ENCODE measurements at regions not wholly inside any gene's neighbourhood (a gene's known extent, or its start where the extent isn't known, plus 50 kb on each side); places are given as distances from the start of the nearest gene placed in this dataset.

DNA sequence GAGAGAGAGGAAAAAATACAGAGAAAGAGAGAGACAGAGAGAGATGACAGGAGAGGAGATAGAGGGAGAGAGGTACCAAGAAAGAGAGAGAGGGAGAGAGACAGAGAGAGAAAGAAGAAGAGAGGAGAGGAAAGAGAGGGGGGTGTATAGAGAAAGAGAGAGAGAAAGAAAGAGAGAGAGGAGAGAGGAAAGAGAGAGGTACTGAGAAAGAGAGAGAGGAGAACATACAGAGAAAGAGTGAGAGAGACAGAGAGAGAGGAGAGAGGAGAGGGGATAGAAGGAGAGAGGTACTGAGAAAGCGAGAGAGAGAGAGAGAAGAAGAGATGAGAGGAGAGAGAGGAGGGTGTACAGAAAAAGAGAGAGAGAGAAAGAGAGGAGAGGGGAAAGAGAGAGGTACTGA, 269.4 kb downstream of the CRLF2 start:
- Histone ChIP-seq H3K4ac (replicated peaks; ENCODE audit: insufficient read length, low read depth, low read length) (no peak overlapping the region), H2BK5ac (ENCODE audit: low read depth, low read length) (no peak overlapping the region), H2AFZ (ENCODE audit: low read length) (no peak overlapping the region), H3K9me3 (ENCODE audit: insufficient read depth in 2 of 2, low read depth in 1 of 2, low read length in 1 of 2) (0 out of 4 replicates have a peak, but pooled peaks cover 0 to 4% of the 10 kb centered on the region in 2 experiments), H2BK20ac (ENCODE audit: low read length) (no peak overlapping the region), H3K18ac (ENCODE audit: extremely low read depth, low read length) (no peak overlapping the region), H2BK120ac (replicated peaks; ENCODE audit: low read depth, low read length) (no peak overlapping the region), H2BK15ac (ENCODE audit: low read length) (no peak overlapping the region), H4K91ac (replicated peaks; ENCODE audit: insufficient read length, low read length) (no peak overlapping the region), H3K4me1 (replicated peaks in 1 of 4; ENCODE audit: control insufficient read depth in 3 of 4, insufficient read depth in 4 of 4, low read length in 3 of 4) (peaks cover 0 to 3% (median 0%) of the 10 kb centered on the region in 4 experiments; a peak in 2 of 7 replicates), H3K79me2 (ENCODE audit: control insufficient read depth in 1 of 2, insufficient read depth in 2 of 2, low read length in 2 of 2) (no peaks in the 10 kb centered on the region), H2AK5ac (ENCODE audit: low read depth, low read length) (no peak overlapping the region), H3K23me2 (ENCODE audit: low read depth, low read length) (no peaks in the 10 kb centered on the region), H3K9ac (replicated peaks in 1 of 4; ENCODE audit: extremely low read depth in 1 of 4, low read depth in 3 of 4, low read length in 3 of 4) (no peak overlapping the region), H3K4me3 (ENCODE audit: extremely low read depth in 1 of 4, insufficient read depth in 2 of 4, low read depth in 3 of 4, low read length in 4 of 4) (no peak overlapping the region), H3K23ac (ENCODE audit: insufficient read length) (no peak overlapping the region), H3K27me3 (replicated peaks in 1 of 4; ENCODE audit: control insufficient read depth in 3 of 4, extremely low read depth in 1 of 4, insufficient read depth in 3 of 4, low read length in 3 of 4) (peaks cover 0 to 3% (median 0%) of the 10 kb centered on the region in 4 experiments; a peak in 2 of 7 replicates), H2BK12ac (ENCODE audit: low read depth, low read length) (no peak overlapping the region), H4K5ac (ENCODE audit: insufficient read length, low read depth, low read length) (no peak overlapping the region), H3K79me1 (ENCODE audit: low read depth, low read length) (no peaks in the 10 kb centered on the region), H3K36me3 (ENCODE audit: control insufficient read depth in 2 of 4, insufficient read depth in 4 of 4, low read length in 3 of 4) (no peaks in the 10 kb centered on the region), H3K14ac (ENCODE audit: insufficient read length) (no peak overlapping the region), H3K27ac (ENCODE audit: low read depth, low read length) (no peak overlapping the region), H4K20me1 (replicated peaks in 1 of 2; ENCODE audit: control insufficient read depth in 1 of 2, insufficient read depth in 2 of 2, low read length in 2 of 2) (no peaks in the 10 kb centered on the region), H3K4me2 (ENCODE audit: insufficient read depth in 1 of 2, low read depth in 2 of 2, low read length in 2 of 2) (no peak overlapping the region), H3K56ac (replicated peaks; ENCODE audit: insufficient read length, low read depth, low read length) (no peak overlapping the region), H4K8ac (ENCODE audit: extremely low read depth, insufficient read depth, low read length) (no peak overlapping the region)
- POLR2A ChIA-PET (ENCODE audit: partially characterized antibody): no interaction called here
- FAIRE-seq (no peak), DNase-seq (ENCODE audit: low read depth in 1 of 2, low spot score in 2 of 2) (no peak)
- TF ChIP-seq KDM1A (IDR thresholded peaks at IDR 0.05; ENCODE audit: borderline replicate concordance, low read length): no peak
- no peak for TF ChIP-seq SIN3A (conservative IDR thresholded peaks at IDR 0.05 in 1 of 2, IDR thresholded peaks at IDR 0.05 in 1 of 2; ENCODE audit: low read depth in 1 of 2, low read length in 2 of 2)
- no peak for TF ChIP-seq KDM4A (IDR thresholded peaks at IDR 0.05; ENCODE audit: low read depth, low read length, severe bottlenecking)
- no peak for TF ChIP-seq MAFK (IDR thresholded peaks at IDR 0.05; ENCODE audit: low read depth, low read length)
- no peak for TF ChIP-seq FOSL1 (IDR thresholded peaks at IDR 0.05; ENCODE audit: insufficient read depth, low read depth, low read length)
- TF ChIP-seq TBP (IDR thresholded peaks at IDR 0.05; ENCODE audit: low read depth, low read length): no peak
- no peak for TF ChIP-seq TAF1 (IDR thresholded peaks at IDR 0.05; ENCODE audit: low read depth, low read length)
- TF ChIP-seq CTBP2 (IDR thresholded peaks at IDR 0.05; ENCODE audit: borderline replicate concordance, insufficient read depth, insufficient read length, low read length): no peak
- no peak for TF ChIP-seq PHF8 (conservative IDR thresholded peaks at IDR 0.05; ENCODE audit: low read depth, low read length)
- no peak for TF ChIP-seq JUND (IDR thresholded peaks at IDR 0.05; ENCODE audit: low read length)
- TF ChIP-seq POLR2AphosphoS5 (IDR thresholded peaks at IDR 0.05; ENCODE audit: low read depth, low read length): no peak
- no peak for TF ChIP-seq GABPA (IDR thresholded peaks at IDR 0.05; ENCODE audit: borderline replicate concordance, insufficient read depth, low read length)
- TF ChIP-seq RAD21 (IDR thresholded peaks at IDR 0.05 in 1 of 2, conservative IDR thresholded peaks at IDR 0.05 in 1 of 2; ENCODE audit: low read depth in 2 of 2, low read length in 2 of 2): no peak
- WGBS, 2 experiments (ENCODE audit: extremely low coverage in 1 of 2, insufficient coverage in 1 of 2, insufficient read length in 1 of 2, insufficient replicate concordance in 2 of 2, low coverage in 1 of 2, low lambda C conversion rate in 2 of 2, missing lambda C conversion rate in 1 of 2): 44% methylated on average over 1 of the region's 1 CpG; no CpG with 5 or more reads in 1 of the 2 experiments
- CTCF ChIA-PET (ENCODE audit: partially characterized antibody): no interaction called here

All from H1 (cell line).